Upper lobe of left lung (tissue), 6 donors: ENCODE measurements at regions not wholly inside any gene's neighbourhood (a gene's known extent, or its start where the extent isn't known, plus 50 kb on each side); places are given as distances from the start of the nearest gene placed in this dataset.

Experiments used
- ATAC-seq, 2 donors: fragments of 200-7000 bp; cut with Tn5 transposase; one replicate each; pipeline ENCODE4 v1.9.1; 2022; ENCODE audit warnings: mild to moderate bottlenecking in 2 of 2, moderate library complexity in 2 of 2; ENCODE audit not compliant: low FRiP score in 2 of 2
- DNase-seq, 2 donors: peaks; one replicate each; pipeline ENCODE4 v3.0.0-alpha.2; 2019 to 2020
- H3K27ac ChIP-seq, 4 donors: fragments of 200-600 bp; sonication (generic); one replicate each; pipeline ENCODE4 v1.5.1; 2016 to 2019
- H3K27me3 ChIP-seq, 4 donors: fragments of 200-600 bp; sonication (generic); one replicate each; pipeline ENCODE4 v1.5.1; 2017 to 2019
- H3K36me3 ChIP-seq, 4 donors: fragments of 200-600 bp; sonication (generic); one replicate each; pipeline ENCODE4 v1.5.1; 2016 to 2019
- H3K4me1 ChIP-seq, 4 donors: fragments of 200-600 bp; sonication (generic); one replicate each; pipeline ENCODE4 v1.5.1; 2018 to 2019
- H3K4me3 ChIP-seq, 4 donors: fragments of 200-600 bp; sonication (generic); one replicate each; pipeline ENCODE4 v1.5.1; 2017 to 2019; ENCODE audit warnings: mild to moderate bottlenecking in 2 of 4, moderate library complexity in 1 of 4
- H3K9me3 ChIP-seq, 4 donors: fragments of 200-600 bp; sonication (generic); one replicate each; pipeline ENCODE4 v1.5.1; 2018 to 2019
- EP300 ChIP-seq, 4 donors: sonication (generic); formaldehyde crosslinking; IDR thresholded peaks; one replicate each; pipeline ENCODE4 v1.5.1; 2017; ENCODE audit warnings: antibody characterized with exemption in 4 of 4, control low read depth in 2 of 4
- POLR2A ChIP-seq, 4 donors: fragments of 450-650 bp; IDR thresholded peaks; one replicate each; pipeline ENCODE4 v1.5.1; 2016 to 2017; ENCODE audit warnings: antibody characterized with exemption in 4 of 4, mild to moderate bottlenecking in 2 of 4
- POLR2AphosphoS5 ChIP-seq, 2 donors: sonication (generic); formaldehyde crosslinking; IDR thresholded peaks; one replicate each; pipeline ENCODE4 v1.5.1; 2017; ENCODE audit warnings: antibody characterized with exemption in 2 of 2
- WGBS, 2 donors: methylation state at CpG; one replicate each; pipeline ENCODE4 v1.1.5; 2017 to 2018; 5-methylcytosine and 5-hydroxymethylcytosine counted together
- TF ChIP-seq, protein P1 (sequence below), 6 experiments: fragments of 450-650 bp in 4 of 6; fragments of 200-600 bp in 2 of 6; sonication (generic) in 2 of 6; IDR thresholded peaks; one replicate each; pipeline ENCODE4 v1.5.1; 2016 to 2019; ENCODE audit warnings: antibody characterized with exemption in 6 of 6
- donor health status: DM: no; HTN: no; CAD: no; lungs with moderate emphysema.
- donor health status: DM: no; HTN: yes; CAD: no; lungs with severe emphysema.

DNA sequence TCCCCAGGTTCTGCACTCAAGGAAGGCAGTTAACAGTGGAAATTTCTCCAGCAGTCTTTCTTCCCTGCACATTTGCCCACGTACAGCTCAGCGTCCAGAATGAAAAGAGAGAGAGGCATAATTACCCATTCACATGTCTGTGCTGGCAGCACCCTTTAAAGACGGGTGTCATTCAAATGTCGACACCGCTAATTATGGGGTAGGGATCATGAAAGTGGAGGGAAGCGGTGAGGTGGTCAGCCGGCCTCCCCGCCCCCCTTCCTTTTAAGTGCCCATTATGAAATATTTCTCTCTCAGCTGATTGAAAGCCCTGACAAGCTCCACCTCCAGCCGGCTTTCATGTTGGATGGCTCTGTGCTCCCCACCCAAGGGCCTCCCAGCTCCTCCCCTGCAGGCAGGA lies 246.1 kb downstream of the BMP7 start:
- TF ChIP-seq EP300 (IDR thresholded peaks at IDR 0.05) (no peak), POLR2A (IDR thresholded peaks at IDR 0.05) (no peak), POLR2AphosphoS5 (IDR thresholded peaks at IDR 0.05) (no peak)
- TF ChIP-seq, protein P1, sequence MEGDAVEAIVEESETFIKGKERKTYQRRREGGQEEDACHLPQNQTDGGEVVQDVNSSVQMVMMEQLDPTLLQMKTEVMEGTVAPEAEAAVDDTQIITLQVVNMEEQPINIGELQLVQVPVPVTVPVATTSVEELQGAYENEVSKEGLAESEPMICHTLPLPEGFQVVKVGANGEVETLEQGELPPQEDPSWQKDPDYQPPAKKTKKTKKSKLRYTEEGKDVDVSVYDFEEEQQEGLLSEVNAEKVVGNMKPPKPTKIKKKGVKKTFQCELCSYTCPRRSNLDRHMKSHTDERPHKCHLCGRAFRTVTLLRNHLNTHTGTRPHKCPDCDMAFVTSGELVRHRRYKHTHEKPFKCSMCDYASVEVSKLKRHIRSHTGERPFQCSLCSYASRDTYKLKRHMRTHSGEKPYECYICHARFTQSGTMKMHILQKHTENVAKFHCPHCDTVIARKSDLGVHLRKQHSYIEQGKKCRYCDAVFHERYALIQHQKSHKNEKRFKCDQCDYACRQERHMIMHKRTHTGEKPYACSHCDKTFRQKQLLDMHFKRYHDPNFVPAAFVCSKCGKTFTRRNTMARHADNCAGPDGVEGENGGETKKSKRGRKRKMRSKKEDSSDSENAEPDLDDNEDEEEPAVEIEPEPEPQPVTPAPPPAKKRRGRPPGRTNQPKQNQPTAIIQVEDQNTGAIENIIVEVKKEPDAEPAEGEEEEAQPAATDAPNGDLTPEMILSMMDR (IDR thresholded peaks at IDR 0.05) = no peak
- Histone ChIP-seq H3K4me3 (no peak overlapping the region), H3K4me1 (no peaks in the 10 kb centered on the region), H3K9me3 (no peaks in the 10 kb centered on the region), H3K27ac (no peak overlapping the region), H3K27me3 (no peaks in the 10 kb centered on the region), H3K36me3 (no peaks in the 10 kb centered on the region)
- 23 to 48% methylated on average over 9 of the region's 9 CpGs for WGBS, 2 donors
- DNase-seq (no peak), ATAC-seq (no peak)

DNA sequence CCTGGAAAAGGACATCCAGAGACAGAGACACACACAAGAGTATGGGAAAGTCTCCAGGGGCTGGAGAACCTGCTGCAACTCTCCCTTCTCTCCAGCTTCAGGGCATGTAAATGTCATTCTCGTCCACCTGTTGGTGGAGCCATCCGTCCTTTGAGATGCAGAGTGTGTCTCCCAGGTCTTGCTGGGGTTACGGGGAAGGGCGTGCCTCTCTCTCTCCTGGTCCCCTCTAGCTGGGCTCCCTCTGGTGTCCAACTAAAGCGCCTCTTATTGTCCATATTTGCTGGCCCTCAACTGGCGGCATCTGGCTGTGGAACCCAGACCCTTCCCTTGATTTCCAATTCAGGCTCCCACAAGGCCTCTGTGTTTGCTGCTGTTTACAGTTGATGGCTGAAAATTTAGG lies 244.1 kb downstream of the BMP7 start:
- H3K36me3 ChIP-seq = no peaks in the 10 kb centered on the region
- ATAC-seq (no peak), DNase-seq (no peak)
- no peaks in the 10 kb centered on the region for H3K4me1 ChIP-seq
- H3K4me3 ChIP-seq = no peak overlapping the region
- H3K27me3 ChIP-seq = no peaks in the 10 kb centered on the region
- WGBS, 2 donors = 47 to 54% methylated on average over 4 to 6 of the region's 6 CpGs
- H3K9me3 ChIP-seq = no peaks in the 10 kb centered on the region
- TF ChIP-seq POLR2AphosphoS5 (IDR thresholded peaks at IDR 0.05) (no peak), EP300 (IDR thresholded peaks at IDR 0.05) (no peak), POLR2A (IDR thresholded peaks at IDR 0.05) (no peak)
- TF ChIP-seq, protein P1 (IDR thresholded peaks at IDR 0.05) = no peak
- no peak overlapping the region for H3K27ac ChIP-seq

DNA sequence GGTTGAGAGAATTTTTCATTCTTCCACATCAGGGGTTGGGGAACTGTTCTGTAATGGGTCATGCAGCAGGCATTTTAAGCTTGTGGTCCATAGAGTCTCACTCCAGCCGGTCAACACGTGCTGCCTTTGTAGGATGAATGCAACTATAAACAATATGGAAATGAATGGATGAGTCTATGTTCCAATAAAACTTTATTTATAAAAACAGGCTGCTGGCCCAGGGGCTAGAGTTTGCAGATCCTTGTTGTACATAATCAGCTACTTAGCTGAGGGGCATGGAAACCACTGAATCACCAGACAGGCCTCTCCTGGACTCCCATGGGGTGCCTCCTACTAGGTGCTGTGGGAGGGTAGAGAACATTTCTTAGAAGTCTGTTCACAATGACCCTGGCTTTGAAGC lies 243.4 kb downstream of the BMP7 start:
- Histone ChIP-seq H3K4me1 (no peaks in the 10 kb centered on the region), H3K27me3 (no peaks in the 10 kb centered on the region), H3K36me3 (no peaks in the 10 kb centered on the region), H3K27ac (no peak overlapping the region), H3K9me3 (no peaks in the 10 kb centered on the region), H3K4me3 (no peak overlapping the region)
- 98 to 100% methylated on average over 2 of the region's 2 CpGs for WGBS, 2 donors
- ATAC-seq (no peak), DNase-seq (no peak)
- TF ChIP-seq EP300 (IDR thresholded peaks at IDR 0.05) = no peak
- TF ChIP-seq POLR2A (IDR thresholded peaks at IDR 0.05) = no peak
- no peak for TF ChIP-seq POLR2AphosphoS5 (IDR thresholded peaks at IDR 0.05)
- TF ChIP-seq, protein P1 (IDR thresholded peaks at IDR 0.05) = no peak

DNA sequence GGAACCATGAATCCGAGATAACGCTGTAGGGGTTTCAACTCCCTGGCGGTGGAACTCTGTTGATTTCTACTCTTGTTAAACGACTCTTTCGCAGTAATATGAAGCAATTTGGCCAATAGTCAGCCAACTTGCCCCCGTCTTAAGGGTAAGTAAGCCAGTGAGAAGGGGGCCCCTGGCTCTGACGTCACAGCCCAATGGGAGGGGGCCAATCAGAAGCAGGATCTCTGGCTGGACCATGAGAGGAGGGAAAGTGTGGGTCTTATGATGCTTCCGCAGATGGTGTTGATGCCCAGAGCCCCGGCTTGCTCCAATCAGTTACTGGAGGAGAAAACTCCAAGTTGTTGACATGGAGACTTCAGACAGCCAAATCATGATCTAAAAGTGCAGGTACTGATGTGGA lies 242.4 kb downstream of the BMP7 start:
- no peaks in the 10 kb centered on the region for H3K4me1 ChIP-seq
- H3K27ac ChIP-seq = no peak overlapping the region
- H3K27me3 ChIP-seq = no peaks in the 10 kb centered on the region
- WGBS, 2 donors = 90 to 93% methylated on average over 9 of the region's 9 CpGs
- ATAC-seq (no peak), DNase-seq (no peak)
- no peaks in the 10 kb centered on the region for H3K9me3 ChIP-seq
- no peak overlapping the region for H3K4me3 ChIP-seq
- TF ChIP-seq POLR2AphosphoS5 (IDR thresholded peaks at IDR 0.05) = no peak
- TF ChIP-seq EP300 (IDR thresholded peaks at IDR 0.05) = no peak
- no peak for TF ChIP-seq POLR2A (IDR thresholded peaks at IDR 0.05)
- TF ChIP-seq, protein P1 (IDR thresholded peaks at IDR 0.05) = no peak
- H3K36me3 ChIP-seq = no peaks in the 10 kb centered on the region

DNA sequence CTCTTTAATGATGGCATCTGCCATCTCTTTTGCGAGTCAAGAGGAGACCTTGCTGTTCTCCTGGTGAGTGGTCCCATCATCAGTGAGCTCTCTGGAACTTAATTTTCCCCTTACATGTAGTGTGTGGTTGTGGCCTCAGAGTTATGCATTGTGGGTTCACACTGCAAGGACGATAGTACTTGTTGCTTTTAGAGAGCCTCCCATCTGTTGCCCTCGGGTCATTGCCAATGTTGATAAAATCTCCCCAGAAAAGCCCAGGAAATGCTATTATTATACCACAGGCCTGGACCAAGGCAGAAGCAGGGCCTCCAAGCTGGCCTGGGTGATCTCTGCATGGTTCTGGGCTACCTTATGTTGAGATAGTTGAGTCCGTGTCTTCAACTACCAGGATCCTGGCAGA lies 241.6 kb downstream of the BMP7 start:
- DNase-seq (no peak), ATAC-seq (no peak)
- WGBS, 2 donors = 86 to 87% methylated on average over 4 of the region's 4 CpGs
- Histone ChIP-seq H3K27ac (no peak overlapping the region), H3K27me3 (no peaks in the 10 kb centered on the region), H3K4me1 (no peaks in the 10 kb centered on the region), H3K9me3 (no peaks in the 10 kb centered on the region), H3K4me3 (no peak overlapping the region), H3K36me3 (no peaks in the 10 kb centered on the region)
- no peak for TF ChIP-seq POLR2A (IDR thresholded peaks at IDR 0.05)
